ENCODE measurements at regions not wholly inside any gene's neighbourhood (a gene's known extent, or its start where the extent isn't known, plus 50 kb on each side); places are given as distances from the start of the nearest gene placed in this dataset.

GRCh38 chr20:11849270-11849915 is 68.3 kb upstream of the BTBD3 start:
- TF ChIP-seq, protein P1, sequence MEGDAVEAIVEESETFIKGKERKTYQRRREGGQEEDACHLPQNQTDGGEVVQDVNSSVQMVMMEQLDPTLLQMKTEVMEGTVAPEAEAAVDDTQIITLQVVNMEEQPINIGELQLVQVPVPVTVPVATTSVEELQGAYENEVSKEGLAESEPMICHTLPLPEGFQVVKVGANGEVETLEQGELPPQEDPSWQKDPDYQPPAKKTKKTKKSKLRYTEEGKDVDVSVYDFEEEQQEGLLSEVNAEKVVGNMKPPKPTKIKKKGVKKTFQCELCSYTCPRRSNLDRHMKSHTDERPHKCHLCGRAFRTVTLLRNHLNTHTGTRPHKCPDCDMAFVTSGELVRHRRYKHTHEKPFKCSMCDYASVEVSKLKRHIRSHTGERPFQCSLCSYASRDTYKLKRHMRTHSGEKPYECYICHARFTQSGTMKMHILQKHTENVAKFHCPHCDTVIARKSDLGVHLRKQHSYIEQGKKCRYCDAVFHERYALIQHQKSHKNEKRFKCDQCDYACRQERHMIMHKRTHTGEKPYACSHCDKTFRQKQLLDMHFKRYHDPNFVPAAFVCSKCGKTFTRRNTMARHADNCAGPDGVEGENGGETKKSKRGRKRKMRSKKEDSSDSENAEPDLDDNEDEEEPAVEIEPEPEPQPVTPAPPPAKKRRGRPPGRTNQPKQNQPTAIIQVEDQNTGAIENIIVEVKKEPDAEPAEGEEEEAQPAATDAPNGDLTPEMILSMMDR (IDR thresholded peaks at IDR 0.05; ENCODE audit: insufficient read depth, low read length) = no peak
- no peak overlapping the region for H3K4me3 ChIP-seq (ENCODE audit: low read depth, low read length)
- DNase-seq (ENCODE audit: low read depth) = peak; percentile 42

DNA sequence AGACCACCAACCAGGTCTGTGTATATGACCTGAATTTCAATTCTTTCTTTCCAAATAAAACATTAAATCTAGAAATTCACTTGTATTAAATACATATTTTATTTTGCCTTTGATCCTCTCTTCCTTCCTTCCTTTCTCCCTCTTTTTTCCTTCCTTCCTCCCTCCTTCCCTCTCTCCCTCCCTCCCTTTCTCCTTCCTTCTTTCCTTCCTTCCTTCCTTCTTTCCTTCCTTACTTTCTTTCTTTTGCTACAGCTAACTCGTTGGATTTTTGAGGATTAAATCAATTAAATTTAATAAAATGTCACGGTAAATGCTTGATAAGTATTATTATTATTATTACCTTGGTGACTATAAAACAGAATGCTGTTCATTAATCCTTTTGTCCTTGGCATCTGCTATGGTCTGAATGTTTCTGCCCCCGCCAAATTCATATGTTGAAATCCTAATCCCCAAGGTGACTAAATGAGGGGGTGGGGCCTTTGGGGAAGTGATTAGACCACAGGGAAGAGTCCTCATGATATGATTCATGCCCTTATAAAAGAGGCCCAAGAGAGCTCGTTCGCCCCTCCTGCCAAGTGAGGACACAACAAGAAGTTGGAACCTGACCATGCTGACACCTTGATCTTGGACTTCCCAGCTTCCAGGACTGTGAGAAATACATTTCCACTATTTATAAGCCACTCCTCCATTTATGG is 67.6 kb upstream of the BTBD3 start:
- no peak overlapping the region for H3K4me3 ChIP-seq (ENCODE audit: low read depth, low read length)
- TF ChIP-seq, protein P1 (IDR thresholded peaks at IDR 0.05; ENCODE audit: insufficient read depth, low read length) = no peak
- DNase-seq (ENCODE audit: low read depth) = peak; percentile 44

GRCh38 chr20:11850901-11851300 is 66.8 kb upstream of the BTBD3 start:
- no peak overlapping the region for H3K4me3 ChIP-seq (ENCODE audit: low read depth, low read length)
- no peak for DNase-seq (ENCODE audit: low read depth)
- TF ChIP-seq, protein P1 (IDR thresholded peaks at IDR 0.05; ENCODE audit: insufficient read depth, low read length) = no peak

DNA sequence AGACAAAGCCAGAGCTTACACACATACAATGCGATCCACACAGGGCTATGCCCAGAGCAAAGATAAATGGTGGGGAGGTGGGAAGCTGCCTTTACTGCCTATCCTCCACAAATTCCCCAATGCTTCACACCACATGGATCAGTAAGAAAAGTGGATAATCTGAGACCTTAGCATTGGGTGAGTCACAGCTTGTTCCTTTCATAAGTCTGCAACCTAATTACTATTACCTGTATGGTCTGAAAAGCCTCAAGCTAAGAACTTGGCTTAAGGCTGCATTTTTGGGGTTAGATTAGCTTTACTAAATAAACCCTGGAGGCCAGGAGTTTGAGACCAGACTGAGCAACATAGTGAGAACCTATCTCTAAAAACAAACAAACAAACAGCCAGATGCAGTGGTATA is 66.0 kb upstream of the BTBD3 start:
- no peak overlapping the region for H3K4me3 ChIP-seq (ENCODE audit: low read depth, low read length)
- TF ChIP-seq, protein P1 (IDR thresholded peaks at IDR 0.05; ENCODE audit: insufficient read depth, low read length) = no peak
- no peak for DNase-seq (ENCODE audit: low read depth)

GRCh38 chr20:11852189-11852588 is 65.5 kb upstream of the BTBD3 start:
- no peak overlapping the region for H3K4me3 ChIP-seq (ENCODE audit: low read depth, low read length)
- DNase-seq (ENCODE audit: low read depth) = no peak
- TF ChIP-seq, protein P1 (IDR thresholded peaks at IDR 0.05; ENCODE audit: insufficient read depth, low read length) = no peak

- peak; percentile 29 for DNase-seq (ENCODE audit: low read depth)
- TF ChIP-seq, protein P1 (IDR thresholded peaks at IDR 0.05; ENCODE audit: insufficient read depth, low read length) = no peak
- H3K4me3 ChIP-seq (ENCODE audit: low read depth, low read length) = no peak overlapping the region
Observed at GRCh38 chr20:11852811-11853210, 64.9 kb upstream of the BTBD3 start.

Measured in fibroblast of the aortic adventitia (primary cell).